Colonic mucosa (tissue), 4 donors: ENCODE measurements at regions not wholly inside any gene's neighbourhood (a gene's known extent, or its start where the extent isn't known, plus 50 kb on each side); places are given as distances from the start of the nearest gene placed in this dataset.

Source experiments
- DNase-seq: peaks from one replicate; pipeline ENCODE4 v3.0.0-alpha.2; 2020
- H3K27ac ChIP-seq: fragments of 200-600 bp; one replicate; pipeline ENCODE4 v1.8.0; 2021
- H3K27me3 ChIP-seq: fragments of 200-600 bp; one replicate; pipeline ENCODE4 v1.8.0; 2021
- H3K36me3 ChIP-seq: fragments of 200-600 bp; one replicate; pipeline ENCODE4 v1.8.0; 2021
- H3K4me1 ChIP-seq: fragments of 200-600 bp; one replicate; pipeline ENCODE4 v1.8.0; 2021; ENCODE audit warnings: mild to moderate bottlenecking
- H3K4me3 ChIP-seq: fragments of 200-600 bp; one replicate; pipeline ENCODE4 v1.8.0; 2021
- H3K9ac ChIP-seq, 2 donors: one replicate each; pipeline ENCODE4 v1.7.0; 2013; ENCODE audit warnings: control low read depth in 2 of 2, low read depth in 2 of 2, low read length in 2 of 2
- H3K9me3 ChIP-seq: fragments of 200-600 bp; one replicate; pipeline ENCODE4 v1.8.0; 2021
- intact Hi-C: fragments of 100-400 bp; cut with DNase I; formaldehyde crosslinking; loops from one replicate; pipeline ENCODE4 v1.14.1; 2022
- TF ChIP-seq, protein P1 (sequence below): fragments of 200-600 bp; IDR thresholded peaks from one replicate; pipeline ENCODE4 v1.8.0; 2022; ENCODE audit warnings: antibody characterized with exemption, mild to moderate bottlenecking
- donor health status: healthy.
- donor health status: DM: no; HTN: no; CAD: no.
- donor health status: DM: no; HTN: no; CAD: no.

- Histone ChIP-seq H3K36me3 (no peaks in the 10 kb centered on the region), H3K4me3 (no peak overlapping the region), H3K9ac (no peak overlapping the region), H3K27me3 (no peaks in the 10 kb centered on the region), H3K9me3 (no peaks in the 10 kb centered on the region), H3K4me1 (no peaks in the 10 kb centered on the region), H3K27ac (no peak overlapping the region)
- intact Hi-C loops = no loop called here
- TF ChIP-seq, protein P1, sequence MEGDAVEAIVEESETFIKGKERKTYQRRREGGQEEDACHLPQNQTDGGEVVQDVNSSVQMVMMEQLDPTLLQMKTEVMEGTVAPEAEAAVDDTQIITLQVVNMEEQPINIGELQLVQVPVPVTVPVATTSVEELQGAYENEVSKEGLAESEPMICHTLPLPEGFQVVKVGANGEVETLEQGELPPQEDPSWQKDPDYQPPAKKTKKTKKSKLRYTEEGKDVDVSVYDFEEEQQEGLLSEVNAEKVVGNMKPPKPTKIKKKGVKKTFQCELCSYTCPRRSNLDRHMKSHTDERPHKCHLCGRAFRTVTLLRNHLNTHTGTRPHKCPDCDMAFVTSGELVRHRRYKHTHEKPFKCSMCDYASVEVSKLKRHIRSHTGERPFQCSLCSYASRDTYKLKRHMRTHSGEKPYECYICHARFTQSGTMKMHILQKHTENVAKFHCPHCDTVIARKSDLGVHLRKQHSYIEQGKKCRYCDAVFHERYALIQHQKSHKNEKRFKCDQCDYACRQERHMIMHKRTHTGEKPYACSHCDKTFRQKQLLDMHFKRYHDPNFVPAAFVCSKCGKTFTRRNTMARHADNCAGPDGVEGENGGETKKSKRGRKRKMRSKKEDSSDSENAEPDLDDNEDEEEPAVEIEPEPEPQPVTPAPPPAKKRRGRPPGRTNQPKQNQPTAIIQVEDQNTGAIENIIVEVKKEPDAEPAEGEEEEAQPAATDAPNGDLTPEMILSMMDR = no peak
- no peak for DNase-seq
These were observed 212.3 kb downstream of the MTERF1 start for GRCh38 chr7:91668217-91668616.

GRCh38 chr7:91671245-91671644 lies 209.3 kb downstream of the MTERF1 start:
- intact Hi-C loops = no loop called here
- H3K9me3 ChIP-seq = no peaks in the 10 kb centered on the region
- no peaks in the 10 kb centered on the region for H3K36me3 ChIP-seq
- H3K4me1 ChIP-seq = no peaks in the 10 kb centered on the region
- no peak overlapping the region for H3K27ac ChIP-seq
- DNase-seq = no peak
- H3K9ac ChIP-seq = no peak overlapping the region
- H3K27me3 ChIP-seq = no peaks in the 10 kb centered on the region
- TF ChIP-seq, protein P1 = no peak
- H3K4me3 ChIP-seq = no peak overlapping the region

GRCh38 chr7:91674470-91674869 lies 206.0 kb downstream of the MTERF1 start:
- Histone ChIP-seq H3K36me3 (no peaks in the 10 kb centered on the region), H3K9me3 (no peaks in the 10 kb centered on the region), H3K27me3 (no peaks in the 10 kb centered on the region), H3K27ac (no peak overlapping the region), H3K4me3 (no peak overlapping the region), H3K9ac (no peak overlapping the region), H3K4me1 (no peaks in the 10 kb centered on the region)
- TF ChIP-seq, protein P1 = no peak
- intact Hi-C loops = no loop called here
- DNase-seq = no peak

DNA sequence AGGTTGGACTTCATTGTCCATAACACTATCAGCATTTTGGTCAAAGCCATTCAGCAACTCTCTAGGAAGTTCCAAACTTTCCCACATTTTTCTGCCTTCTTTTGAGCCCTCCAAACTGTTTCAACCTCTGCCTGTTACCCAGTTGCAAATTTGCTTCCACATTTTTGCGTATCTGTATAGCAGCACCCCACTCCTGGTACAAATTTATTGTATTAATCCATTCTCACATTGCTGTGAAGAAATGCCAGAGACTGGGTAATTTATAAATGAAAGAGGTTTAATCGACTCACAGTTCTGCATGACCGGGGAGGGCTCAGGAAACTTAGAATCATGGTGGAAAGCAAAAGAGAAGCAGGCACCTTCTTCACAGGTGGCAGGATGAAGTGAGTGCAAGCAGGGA lies 198.8 kb downstream of the MTERF1 start:
- TF ChIP-seq, protein P1 = no peak
- no peaks in the 10 kb centered on the region for H3K4me1 ChIP-seq

GRCh38 chr7:91683823-91684222 lies 196.7 kb downstream of the MTERF1 start:
- Histone ChIP-seq H3K36me3 (no peaks in the 10 kb centered on the region), H3K27me3 (no peaks in the 10 kb centered on the region), H3K9ac (no peak overlapping the region), H3K4me3 (no peak overlapping the region), H3K4me1 (no peaks in the 10 kb centered on the region), H3K9me3 (no peaks in the 10 kb centered on the region), H3K27ac (no peak overlapping the region)
- DNase-seq = no peak
- intact Hi-C loops = no loop called here
- TF ChIP-seq, protein P1 = no peak

More for the DNA sequence above, 198.8 kb downstream of the MTERF1 start:
- no peak for DNase-seq
- intact Hi-C loops = no loop called here
- H3K27me3 ChIP-seq = no peaks in the 10 kb centered on the region
- no peaks in the 10 kb centered on the region for H3K36me3 ChIP-seq
- no peak overlapping the region for H3K27ac ChIP-seq
- H3K4me3 ChIP-seq = no peak overlapping the region
- no peak overlapping the region for H3K9ac ChIP-seq
- no peaks in the 10 kb centered on the region for H3K9me3 ChIP-seq

DNA sequence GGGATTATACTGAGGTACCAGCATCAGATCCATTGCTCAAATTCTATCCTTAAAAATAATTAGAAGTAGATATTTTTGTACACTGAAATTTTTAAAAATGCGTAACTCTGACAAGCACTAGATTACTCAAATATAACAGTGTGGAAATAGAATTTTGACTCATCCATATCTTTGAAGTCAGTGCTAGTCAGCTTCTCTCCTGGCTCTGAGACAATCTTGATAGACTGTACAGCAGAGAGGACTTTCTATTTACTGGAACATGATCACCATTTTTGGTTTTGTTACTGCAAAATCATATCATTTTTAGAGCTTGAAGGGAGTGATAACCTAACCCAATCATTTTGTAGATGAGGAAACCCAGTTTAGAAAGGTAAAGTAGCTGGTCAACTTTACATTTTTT lies 195.0 kb downstream of the MTERF1 start:
- H3K4me3 ChIP-seq = no peak overlapping the region
- H3K36me3 ChIP-seq = no peaks in the 10 kb centered on the region
- H3K27me3 ChIP-seq = no peaks in the 10 kb centered on the region
- no peak overlapping the region for H3K27ac ChIP-seq
- H3K9ac ChIP-seq = no peak overlapping the region
- H3K4me1 ChIP-seq = no peaks in the 10 kb centered on the region
- intact Hi-C loops = no loop called here
- DNase-seq = no peak
- H3K9me3 ChIP-seq = no peaks in the 10 kb centered on the region
- TF ChIP-seq, protein P1 = no peak
